NB4 (cell line): ENCODE measurements at regions not wholly inside any gene's neighbourhood (a gene's known extent, or its start where the extent isn't known, plus 50 kb on each side); places are given as distances from the start of the nearest gene placed in this dataset.

Experiments
- MYC ChIP-seq: IDR thresholded peaks from 2 replicates; pipeline ENCODE4 v1.6.1; 2011; ENCODE audit warnings: low read depth, low read length
- POLR2A ChIP-seq: IDR thresholded peaks from 2 replicates; pipeline ENCODE4 v1.6.1; 2011; ENCODE audit warnings: mild to moderate bottlenecking; ENCODE audit not compliant: insufficient read length; ENCODE audit errors: extremely low read depth
- TF ChIP-seq, protein P1 (sequence below): IDR thresholded peaks from 2 replicates; pipeline ENCODE4 v1.6.1; 2011; ENCODE audit warnings: low read depth, low read length
- TF ChIP-seq, protein P2 (sequence below): IDR thresholded peaks from one replicate; pipeline ENCODE4 v1.5.1; 2012; ENCODE audit warnings: low read depth, low read length

DNA sequence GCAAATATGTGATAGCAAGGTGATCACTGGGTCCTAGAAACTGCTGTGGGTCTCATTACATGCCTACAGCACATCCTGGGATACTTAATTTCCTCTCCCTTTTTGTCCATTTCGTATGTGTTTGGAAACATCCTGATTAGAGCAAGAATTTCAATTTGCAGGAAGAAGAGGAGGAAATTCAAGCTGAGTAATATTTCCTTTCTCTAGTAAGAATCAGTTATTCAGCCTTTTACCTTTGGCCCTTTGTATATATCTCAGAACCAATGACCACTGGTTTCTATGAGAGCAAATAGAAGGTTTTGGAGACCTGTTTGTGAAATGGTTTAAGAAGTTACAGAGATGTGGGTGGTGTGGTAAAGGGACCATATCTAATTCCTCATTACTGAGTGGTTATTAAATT, 171.6 kb downstream of the RMI1 start:
- TF ChIP-seq, protein P1, sequence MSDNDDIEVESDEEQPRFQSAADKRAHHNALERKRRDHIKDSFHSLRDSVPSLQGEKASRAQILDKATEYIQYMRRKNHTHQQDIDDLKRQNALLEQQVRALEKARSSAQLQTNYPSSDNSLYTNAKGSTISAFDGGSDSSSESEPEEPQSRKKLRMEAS: no peak
- TF ChIP-seq, protein P2, sequence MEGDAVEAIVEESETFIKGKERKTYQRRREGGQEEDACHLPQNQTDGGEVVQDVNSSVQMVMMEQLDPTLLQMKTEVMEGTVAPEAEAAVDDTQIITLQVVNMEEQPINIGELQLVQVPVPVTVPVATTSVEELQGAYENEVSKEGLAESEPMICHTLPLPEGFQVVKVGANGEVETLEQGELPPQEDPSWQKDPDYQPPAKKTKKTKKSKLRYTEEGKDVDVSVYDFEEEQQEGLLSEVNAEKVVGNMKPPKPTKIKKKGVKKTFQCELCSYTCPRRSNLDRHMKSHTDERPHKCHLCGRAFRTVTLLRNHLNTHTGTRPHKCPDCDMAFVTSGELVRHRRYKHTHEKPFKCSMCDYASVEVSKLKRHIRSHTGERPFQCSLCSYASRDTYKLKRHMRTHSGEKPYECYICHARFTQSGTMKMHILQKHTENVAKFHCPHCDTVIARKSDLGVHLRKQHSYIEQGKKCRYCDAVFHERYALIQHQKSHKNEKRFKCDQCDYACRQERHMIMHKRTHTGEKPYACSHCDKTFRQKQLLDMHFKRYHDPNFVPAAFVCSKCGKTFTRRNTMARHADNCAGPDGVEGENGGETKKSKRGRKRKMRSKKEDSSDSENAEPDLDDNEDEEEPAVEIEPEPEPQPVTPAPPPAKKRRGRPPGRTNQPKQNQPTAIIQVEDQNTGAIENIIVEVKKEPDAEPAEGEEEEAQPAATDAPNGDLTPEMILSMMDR: no peak
- TF ChIP-seq POLR2A: no peak
- no peak for TF ChIP-seq MYC
